Gastrocnemius medialis (tissue), 4 donors: ENCODE measurements at regions not wholly inside any gene's neighbourhood (a gene's known extent, or its start where the extent isn't known, plus 50 kb on each side); places are given as distances from the start of the nearest gene placed in this dataset.

Source experiments
- POLR2A ChIP-seq, 2 donors: fragments of 450-650 bp; IDR thresholded peaks; one replicate each; pipeline ENCODE4 v1.6.1; 2017; ENCODE audit warnings: antibody characterized with exemption in 2 of 2, mild to moderate bottlenecking in 2 of 2, moderate library complexity in 2 of 2
- TF ChIP-seq, protein P1 (sequence below), 5 experiments: fragments of 450-650 bp in 3 of 5; fragments of 200-600 bp in 2 of 5; sonication (generic) in 2 of 5; IDR thresholded peaks in 4 of 5; conservative IDR thresholded peaks in 1 of 5; 1 replicate in 4 of 5; 2 replicates in 1 of 5; pipeline ENCODE4 v1.5.1; 2016 to 2019; ENCODE audit warnings: antibody characterized with exemption in 5 of 5, mild to moderate bottlenecking in 3 of 5, moderate library complexity in 3 of 5

DNA sequence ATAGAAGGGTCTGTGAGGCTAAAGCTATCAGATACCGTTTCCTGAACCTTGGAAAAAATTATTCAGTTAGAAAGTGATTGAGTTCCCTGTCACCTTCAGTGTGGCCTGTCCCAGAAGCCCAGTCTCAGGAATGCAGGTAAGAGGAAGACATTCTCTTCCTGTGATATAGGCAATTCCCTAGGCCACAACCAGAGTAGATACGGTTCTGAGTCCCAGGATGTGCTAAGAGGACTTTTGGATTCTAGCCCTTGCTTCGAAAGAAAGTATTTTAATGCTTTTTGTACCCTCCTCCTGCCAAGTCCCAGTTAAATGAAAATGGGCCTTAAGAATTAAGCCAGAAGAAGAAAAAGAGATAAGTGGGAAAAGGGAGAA is 313.5 kb upstream of the PLXNA2 start:
- TF ChIP-seq, protein P1, sequence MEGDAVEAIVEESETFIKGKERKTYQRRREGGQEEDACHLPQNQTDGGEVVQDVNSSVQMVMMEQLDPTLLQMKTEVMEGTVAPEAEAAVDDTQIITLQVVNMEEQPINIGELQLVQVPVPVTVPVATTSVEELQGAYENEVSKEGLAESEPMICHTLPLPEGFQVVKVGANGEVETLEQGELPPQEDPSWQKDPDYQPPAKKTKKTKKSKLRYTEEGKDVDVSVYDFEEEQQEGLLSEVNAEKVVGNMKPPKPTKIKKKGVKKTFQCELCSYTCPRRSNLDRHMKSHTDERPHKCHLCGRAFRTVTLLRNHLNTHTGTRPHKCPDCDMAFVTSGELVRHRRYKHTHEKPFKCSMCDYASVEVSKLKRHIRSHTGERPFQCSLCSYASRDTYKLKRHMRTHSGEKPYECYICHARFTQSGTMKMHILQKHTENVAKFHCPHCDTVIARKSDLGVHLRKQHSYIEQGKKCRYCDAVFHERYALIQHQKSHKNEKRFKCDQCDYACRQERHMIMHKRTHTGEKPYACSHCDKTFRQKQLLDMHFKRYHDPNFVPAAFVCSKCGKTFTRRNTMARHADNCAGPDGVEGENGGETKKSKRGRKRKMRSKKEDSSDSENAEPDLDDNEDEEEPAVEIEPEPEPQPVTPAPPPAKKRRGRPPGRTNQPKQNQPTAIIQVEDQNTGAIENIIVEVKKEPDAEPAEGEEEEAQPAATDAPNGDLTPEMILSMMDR (IDR thresholded peaks at IDR 0.05 in 4 of 5, conservative IDR thresholded peaks at IDR 0.05 in 1 of 5): no peak
- no peak for TF ChIP-seq POLR2A (IDR thresholded peaks at IDR 0.05)
